ENCODE measurements at regions not wholly inside any gene's neighbourhood (a gene's known extent, or its start where the extent isn't known, plus 50 kb on each side); places are given as distances from the start of the nearest gene placed in this dataset.

DNA sequence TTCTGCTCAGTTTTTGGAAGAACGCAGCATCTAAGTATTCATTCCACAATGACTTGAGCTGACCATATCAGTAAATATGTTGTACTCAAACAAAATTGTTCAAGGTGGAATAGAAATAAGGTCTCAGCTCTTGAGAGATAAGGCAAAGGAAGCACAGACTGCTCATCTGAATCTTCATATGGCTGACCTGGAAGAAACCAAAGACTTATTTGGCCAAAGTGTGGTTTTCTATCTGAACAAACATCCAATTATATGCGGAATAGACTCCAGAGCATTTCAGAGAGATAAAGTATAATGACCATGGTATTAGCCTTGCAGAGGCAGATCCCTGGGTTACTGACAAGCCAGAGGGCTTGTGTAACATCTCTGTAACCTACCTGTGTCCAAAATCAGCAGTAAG, 308.7 kb downstream of the CD83 start:
- POLR2A ChIA-PET = no interaction called here
- Mint-ChIP-seq H3K9me3 (peaks cover 2% of the 10 kb centered on the region), H3K27me3 (no peaks in the 10 kb centered on the region), H3K4me1 (peaks cover 22% of the 10 kb centered on the region), H3K27ac (no peak overlapping the region), H3K36me3 (ENCODE audit: low read depth) (no peaks in the 10 kb centered on the region), H3K4me3 (no peak overlapping the region)
- CTCF ChIA-PET = no interaction called here
- TF ChIP-seq, protein P1, sequence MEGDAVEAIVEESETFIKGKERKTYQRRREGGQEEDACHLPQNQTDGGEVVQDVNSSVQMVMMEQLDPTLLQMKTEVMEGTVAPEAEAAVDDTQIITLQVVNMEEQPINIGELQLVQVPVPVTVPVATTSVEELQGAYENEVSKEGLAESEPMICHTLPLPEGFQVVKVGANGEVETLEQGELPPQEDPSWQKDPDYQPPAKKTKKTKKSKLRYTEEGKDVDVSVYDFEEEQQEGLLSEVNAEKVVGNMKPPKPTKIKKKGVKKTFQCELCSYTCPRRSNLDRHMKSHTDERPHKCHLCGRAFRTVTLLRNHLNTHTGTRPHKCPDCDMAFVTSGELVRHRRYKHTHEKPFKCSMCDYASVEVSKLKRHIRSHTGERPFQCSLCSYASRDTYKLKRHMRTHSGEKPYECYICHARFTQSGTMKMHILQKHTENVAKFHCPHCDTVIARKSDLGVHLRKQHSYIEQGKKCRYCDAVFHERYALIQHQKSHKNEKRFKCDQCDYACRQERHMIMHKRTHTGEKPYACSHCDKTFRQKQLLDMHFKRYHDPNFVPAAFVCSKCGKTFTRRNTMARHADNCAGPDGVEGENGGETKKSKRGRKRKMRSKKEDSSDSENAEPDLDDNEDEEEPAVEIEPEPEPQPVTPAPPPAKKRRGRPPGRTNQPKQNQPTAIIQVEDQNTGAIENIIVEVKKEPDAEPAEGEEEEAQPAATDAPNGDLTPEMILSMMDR (IDR thresholded peaks at IDR 0.05) = no peak
- ATAC-seq (ENCODE audit: low read depth) (no peak), DNase-seq (no peak)
- intact Hi-C loops (cut with micrococcal nuclease) = no loop called here

DNA sequence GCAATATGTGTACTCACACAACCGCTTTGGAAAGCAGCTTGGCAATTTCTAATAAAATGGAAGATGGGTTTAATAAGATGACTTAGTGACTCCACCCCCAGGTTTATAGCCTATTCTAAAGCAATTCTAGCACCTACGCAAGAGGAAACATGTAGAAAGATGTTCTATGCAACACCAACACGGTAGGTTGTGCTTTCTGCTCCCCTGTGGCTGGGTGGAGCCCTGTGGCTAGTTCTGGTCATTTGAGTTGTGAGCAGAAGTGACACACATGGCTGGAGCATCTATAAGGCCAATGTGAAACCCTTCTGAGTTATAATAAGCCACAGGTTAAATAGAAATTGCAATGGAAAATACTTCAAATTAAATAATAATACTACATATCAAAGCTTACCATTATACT, 310.7 kb downstream of the CD83 start:
- Mint-ChIP-seq H3K36me3 (ENCODE audit: low read depth) (no peaks in the 10 kb centered on the region), H3K27ac (no peak overlapping the region), H3K9me3 (no peaks in the 10 kb centered on the region), H3K4me3 (no peak overlapping the region), H3K27me3 (no peaks in the 10 kb centered on the region), H3K4me1 (peaks cover 14% of the 10 kb centered on the region)
- TF ChIP-seq, protein P1 (IDR thresholded peaks at IDR 0.05) = no peak
- DNase-seq (no peak), ATAC-seq (ENCODE audit: low read depth) (peak; percentile 34)
- intact Hi-C loops (cut with micrococcal nuclease) = no loop called here
- ChIA-PET CTCF (no interaction called here), POLR2A (no interaction called here)

DNA sequence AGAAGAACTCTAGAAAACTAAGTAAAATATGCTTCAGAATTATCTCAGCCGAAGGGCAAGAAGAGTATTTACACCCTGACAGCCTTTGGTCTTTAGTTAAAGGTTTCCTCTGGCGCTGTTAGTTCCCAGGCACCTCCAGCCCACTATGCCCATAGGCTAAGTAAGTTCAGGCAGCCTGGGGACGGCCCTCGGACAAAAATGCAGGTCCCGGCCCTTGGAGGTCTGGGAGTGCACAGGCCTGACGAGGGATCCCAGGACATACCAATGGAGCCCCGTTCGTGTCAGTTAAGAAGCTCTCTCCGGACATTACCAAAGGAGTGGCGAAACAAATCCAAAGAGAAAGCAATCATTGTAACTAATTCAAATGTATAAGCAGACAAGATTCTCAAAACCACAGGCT, 311.8 kb downstream of the CD83 start:
- DNase-seq (no peak), ATAC-seq (ENCODE audit: low read depth) (no peak)
- H3K27ac Mint-ChIP-seq = no peak overlapping the region
- no peak overlapping the region for H3K4me3 Mint-ChIP-seq
- H3K4me1 Mint-ChIP-seq = peaks cover 14% of the 10 kb centered on the region
- H3K9me3 Mint-ChIP-seq = no peaks in the 10 kb centered on the region
- H3K27me3 Mint-ChIP-seq = no peaks in the 10 kb centered on the region
- TF ChIP-seq, protein P1 (IDR thresholded peaks at IDR 0.05) = no peak
- ChIA-PET POLR2A (no interaction called here), CTCF (no interaction called here)
- intact Hi-C loops (cut with micrococcal nuclease) = no loop called here
- no peaks in the 10 kb centered on the region for H3K36me3 Mint-ChIP-seq (ENCODE audit: low read depth)

DNA sequence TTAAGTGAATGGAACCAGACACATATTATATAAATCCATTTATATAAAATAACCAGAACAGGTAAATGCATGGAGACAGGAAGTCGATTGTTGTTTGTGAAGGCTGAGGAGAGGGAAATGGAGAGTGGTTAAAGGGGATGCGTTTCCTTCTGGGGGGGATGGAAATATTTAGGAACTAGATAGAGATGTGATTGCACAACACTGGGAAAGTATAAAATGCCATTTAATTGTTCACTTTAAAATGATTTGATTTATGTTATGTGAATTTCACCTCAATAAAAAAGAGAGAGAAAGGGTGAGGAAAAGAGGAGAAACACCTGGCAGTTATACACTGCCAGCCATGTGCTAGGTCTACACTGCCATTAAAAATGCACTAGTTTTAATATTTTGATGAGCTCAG, 312.6 kb downstream of the CD83 start:
- ChIA-PET CTCF (no interaction called here), POLR2A (no interaction called here)
- DNase-seq (no peak), ATAC-seq (ENCODE audit: low read depth) (no peak)
- no peaks in the 10 kb centered on the region for H3K27me3 Mint-ChIP-seq
- TF ChIP-seq, protein P1 (IDR thresholded peaks at IDR 0.05) = no peak
- no peaks in the 10 kb centered on the region for H3K36me3 Mint-ChIP-seq (ENCODE audit: low read depth)
- no peaks in the 10 kb centered on the region for H3K9me3 Mint-ChIP-seq
- no peak overlapping the region for H3K27ac Mint-ChIP-seq
- H3K4me3 Mint-ChIP-seq = no peak overlapping the region
- intact Hi-C loops (cut with micrococcal nuclease) = no loop called here
- H3K4me1 Mint-ChIP-seq = peaks cover 14% of the 10 kb centered on the region

DNA sequence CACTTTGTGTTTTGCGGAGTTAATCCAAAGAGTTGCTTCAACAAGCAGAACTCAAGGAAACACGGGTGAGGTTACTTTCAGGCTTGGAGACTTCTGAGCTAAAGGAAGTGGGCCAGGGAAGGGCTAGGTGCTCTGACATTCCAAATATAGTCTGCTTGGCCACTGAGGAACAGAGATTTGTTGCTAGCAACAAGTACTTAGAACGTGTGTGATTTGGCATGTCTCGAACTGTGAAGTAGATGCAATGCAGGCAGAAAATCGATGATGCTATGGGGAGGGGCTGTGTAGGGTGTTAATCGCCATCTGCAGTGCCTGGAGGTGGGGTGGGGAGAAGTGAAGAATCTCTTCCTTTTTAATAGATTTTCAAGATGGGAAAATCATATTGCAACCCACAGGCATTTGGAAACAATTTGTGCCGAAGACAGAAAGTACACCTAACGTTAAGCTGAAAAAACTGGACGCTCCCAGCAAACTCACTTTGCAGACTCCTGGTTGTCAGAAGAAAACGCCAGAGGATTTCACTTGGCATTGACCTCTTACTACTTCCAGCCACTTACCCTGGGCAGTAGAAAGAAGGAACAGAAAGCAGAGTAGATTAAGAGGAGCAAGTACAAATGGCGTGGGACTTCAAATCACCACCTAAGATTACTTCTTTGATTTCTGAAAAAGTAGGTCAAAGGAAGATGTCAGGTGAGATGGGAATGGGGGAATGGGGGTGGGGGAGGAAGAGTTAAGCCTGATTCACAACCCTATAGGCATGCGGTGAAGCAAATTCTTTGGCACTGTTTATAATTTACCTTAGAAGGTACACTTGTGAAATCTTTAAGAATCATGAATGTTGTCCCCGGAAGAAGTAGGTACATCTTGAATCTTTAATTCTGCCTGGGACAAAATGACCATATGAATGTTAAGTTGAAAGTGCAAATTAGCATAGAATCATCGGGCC, 314.1 kb downstream of the CD83 start:
- POLR2A ChIA-PET = interaction anchor here (0.6 kb wide), 1 partner anchor 516 kb away, joined by 4 read pairs; no protein-coding TSS in a partner anchor
- Mint-ChIP-seq H3K9me3 (no peaks in the 10 kb centered on the region), H3K27ac (no peak overlapping the region), H3K4me3 (no peak overlapping the region), H3K36me3 (ENCODE audit: low read depth) (no peaks in the 10 kb centered on the region), H3K27me3 (no peaks in the 10 kb centered on the region), H3K4me1 (peaks cover 14% of the 10 kb centered on the region)
- no peak for DNase-seq
- TF ChIP-seq, protein P1 (IDR thresholded peaks at IDR 0.05) = no peak
- CTCF ChIA-PET = no interaction called here
- no peak for ATAC-seq (ENCODE audit: low read depth)
- intact Hi-C loops (cut with micrococcal nuclease) = no loop called here

All from activated B cell treated with CpG ODN at 0.5 μM for 24 hours (primary cell).